ENCODE measurements at regions not wholly inside any gene's neighbourhood (a gene's known extent, or its start where the extent isn't known, plus 50 kb on each side); places are given as distances from the start of the nearest gene placed in this dataset.

GRCh38 chr12:69045430-69045829 lies 112.5 kb upstream of the CPM start:
- TF ChIP-seq ATF3 (IDR thresholded peaks at IDR 0.05; ENCODE audit: borderline replicate concordance, extremely low read depth, low read depth, low read length), result no peak
- no peak for TF ChIP-seq TAF1 (IDR thresholded peaks at IDR 0.05; ENCODE audit: borderline replicate concordance, low read depth, low read length)
- no peak for TF ChIP-seq ZZZ3 (IDR thresholded peaks at IDR 0.05; ENCODE audit: control insufficient read depth, insufficient read length, low read depth)
- TF ChIP-seq FOXM1 (IDR thresholded peaks at IDR 0.05; ENCODE audit: low read depth, low read length), result no peak
- TF ChIP-seq, protein P1, sequence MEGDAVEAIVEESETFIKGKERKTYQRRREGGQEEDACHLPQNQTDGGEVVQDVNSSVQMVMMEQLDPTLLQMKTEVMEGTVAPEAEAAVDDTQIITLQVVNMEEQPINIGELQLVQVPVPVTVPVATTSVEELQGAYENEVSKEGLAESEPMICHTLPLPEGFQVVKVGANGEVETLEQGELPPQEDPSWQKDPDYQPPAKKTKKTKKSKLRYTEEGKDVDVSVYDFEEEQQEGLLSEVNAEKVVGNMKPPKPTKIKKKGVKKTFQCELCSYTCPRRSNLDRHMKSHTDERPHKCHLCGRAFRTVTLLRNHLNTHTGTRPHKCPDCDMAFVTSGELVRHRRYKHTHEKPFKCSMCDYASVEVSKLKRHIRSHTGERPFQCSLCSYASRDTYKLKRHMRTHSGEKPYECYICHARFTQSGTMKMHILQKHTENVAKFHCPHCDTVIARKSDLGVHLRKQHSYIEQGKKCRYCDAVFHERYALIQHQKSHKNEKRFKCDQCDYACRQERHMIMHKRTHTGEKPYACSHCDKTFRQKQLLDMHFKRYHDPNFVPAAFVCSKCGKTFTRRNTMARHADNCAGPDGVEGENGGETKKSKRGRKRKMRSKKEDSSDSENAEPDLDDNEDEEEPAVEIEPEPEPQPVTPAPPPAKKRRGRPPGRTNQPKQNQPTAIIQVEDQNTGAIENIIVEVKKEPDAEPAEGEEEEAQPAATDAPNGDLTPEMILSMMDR (IDR thresholded peaks at IDR 0.05 in 2 of 3, conservative IDR thresholded peaks at IDR 0.05 in 1 of 3; ENCODE audit: control insufficient read depth in 2 of 3, extremely low read depth in 1 of 3, insufficient read depth in 1 of 3, low read depth in 3 of 3, low read length in 3 of 3), result no peak
- TF ChIP-seq FOXK2 (IDR thresholded peaks at IDR 0.05), result no peak
- TF ChIP-seq CHD2 (IDR thresholded peaks at IDR 0.05; ENCODE audit: borderline replicate concordance, low read depth, low read length), result no peak
